Fibroblast of the aortic adventitia (primary cell): ENCODE measurements at regions not wholly inside any gene's neighbourhood (a gene's known extent, or its start where the extent isn't known, plus 50 kb on each side); places are given as distances from the start of the nearest gene placed in this dataset.

Experiments
- DNase-seq: peaks from one replicate; pipeline ENCODE4 v3.0.0-alpha.2; 2010; ENCODE audit warnings: low read depth
- H3K4me3 ChIP-seq: 2 replicates; pipeline ENCODE4 v1.5.1; 2011; ENCODE audit warnings: low read depth, mild to moderate bottlenecking, control low read depth, low read length, moderate library complexity
- TF ChIP-seq, protein P1 (sequence below): IDR thresholded peaks from 2 replicates; pipeline ENCODE4 v1.5.1; 2011; ENCODE audit warnings: mild to moderate bottlenecking, low read length, control low read depth, inconsistent platforms; ENCODE audit not compliant: insufficient read depth

DNA sequence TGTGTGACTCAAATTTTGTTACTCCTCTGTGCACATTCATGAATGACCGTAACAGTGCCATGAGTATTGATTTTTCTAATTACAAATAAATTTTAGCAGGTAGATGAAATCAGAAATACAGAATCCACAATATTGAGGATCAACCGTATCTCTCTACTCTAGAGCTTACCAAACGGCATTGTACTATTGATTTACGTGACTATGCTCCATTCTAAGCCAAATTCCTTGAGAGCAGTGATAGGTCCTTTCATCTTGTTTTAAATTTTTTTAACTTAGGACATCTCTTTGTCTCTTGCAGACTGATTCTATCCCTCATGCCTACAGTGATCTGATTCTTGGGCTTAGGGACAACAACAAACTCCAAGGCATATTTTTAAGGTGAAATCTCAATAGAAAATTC lies 172.3 kb upstream of the C1QTNF7 start:
- no peak overlapping the region for H3K4me3 ChIP-seq

DNA sequence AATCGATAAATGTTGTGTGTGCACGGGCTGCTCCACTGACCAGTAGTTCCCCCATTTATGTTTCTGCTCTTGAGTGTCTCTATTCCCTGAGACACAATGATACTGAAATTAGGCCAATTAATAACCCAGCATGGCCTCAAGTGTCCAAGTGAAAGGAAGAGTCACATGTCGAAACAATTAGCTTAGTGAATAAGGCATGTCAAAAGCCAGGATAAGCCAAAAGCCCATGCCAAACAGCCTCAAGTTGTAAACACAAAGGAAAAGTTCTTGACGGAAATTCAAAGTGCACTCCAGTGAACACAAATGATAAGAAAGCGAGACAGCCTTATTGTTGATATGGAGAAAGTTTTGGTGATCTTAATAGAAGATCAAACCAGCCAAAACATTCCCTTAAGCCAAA lies 167.1 kb upstream of the C1QTNF7 start:
- DNase-seq = no peak
- no peak overlapping the region for H3K4me3 ChIP-seq
- TF ChIP-seq, protein P1, sequence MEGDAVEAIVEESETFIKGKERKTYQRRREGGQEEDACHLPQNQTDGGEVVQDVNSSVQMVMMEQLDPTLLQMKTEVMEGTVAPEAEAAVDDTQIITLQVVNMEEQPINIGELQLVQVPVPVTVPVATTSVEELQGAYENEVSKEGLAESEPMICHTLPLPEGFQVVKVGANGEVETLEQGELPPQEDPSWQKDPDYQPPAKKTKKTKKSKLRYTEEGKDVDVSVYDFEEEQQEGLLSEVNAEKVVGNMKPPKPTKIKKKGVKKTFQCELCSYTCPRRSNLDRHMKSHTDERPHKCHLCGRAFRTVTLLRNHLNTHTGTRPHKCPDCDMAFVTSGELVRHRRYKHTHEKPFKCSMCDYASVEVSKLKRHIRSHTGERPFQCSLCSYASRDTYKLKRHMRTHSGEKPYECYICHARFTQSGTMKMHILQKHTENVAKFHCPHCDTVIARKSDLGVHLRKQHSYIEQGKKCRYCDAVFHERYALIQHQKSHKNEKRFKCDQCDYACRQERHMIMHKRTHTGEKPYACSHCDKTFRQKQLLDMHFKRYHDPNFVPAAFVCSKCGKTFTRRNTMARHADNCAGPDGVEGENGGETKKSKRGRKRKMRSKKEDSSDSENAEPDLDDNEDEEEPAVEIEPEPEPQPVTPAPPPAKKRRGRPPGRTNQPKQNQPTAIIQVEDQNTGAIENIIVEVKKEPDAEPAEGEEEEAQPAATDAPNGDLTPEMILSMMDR = no peak

More for the DNA sequence above, 172.3 kb upstream of the C1QTNF7 start:
- no peak for DNase-seq
- TF ChIP-seq, protein P1 = no peak

DNA sequence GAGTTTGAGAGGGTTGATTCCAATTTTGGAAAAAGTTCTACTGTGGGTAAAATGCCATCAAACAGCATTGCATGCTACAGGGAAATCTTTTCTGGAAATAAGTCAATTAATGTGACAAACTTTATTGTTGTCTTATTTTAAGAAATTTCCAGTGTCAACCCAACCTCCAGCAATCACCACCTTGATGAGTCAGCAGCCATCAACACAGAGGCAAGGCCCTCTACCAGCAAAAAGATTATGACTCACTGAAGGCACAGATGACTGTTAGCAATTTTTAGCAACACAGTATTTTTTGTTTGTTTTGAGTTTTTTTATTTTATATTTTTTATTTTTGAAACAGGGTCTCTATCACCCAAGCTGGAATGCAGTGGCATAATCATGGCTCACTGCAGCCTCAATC lies 165.4 kb upstream of the C1QTNF7 start:
- H3K4me3 ChIP-seq = no peak overlapping the region
- TF ChIP-seq, protein P1 = no peak
- DNase-seq = no peak

DNA sequence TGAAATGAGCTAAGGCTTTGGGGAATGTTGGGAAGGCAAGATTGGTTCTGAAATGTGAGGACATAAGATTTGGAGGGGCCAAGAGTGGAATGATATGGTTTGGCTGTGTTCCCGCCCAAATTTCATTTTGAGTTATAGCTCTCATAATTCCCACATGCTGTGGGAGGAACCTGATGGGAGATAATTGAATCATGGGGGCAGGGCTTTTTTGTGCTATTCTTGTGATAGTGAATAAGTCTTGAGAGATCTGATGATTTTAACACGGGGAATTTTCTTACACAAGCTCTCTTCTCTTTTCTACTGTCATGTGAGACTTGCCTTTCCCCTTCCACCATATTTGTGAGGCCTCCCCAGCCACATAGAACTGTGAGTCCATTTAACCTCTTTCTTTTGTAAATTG lies 157.6 kb upstream of the C1QTNF7 start:
- no peak for DNase-seq
- no peak overlapping the region for H3K4me3 ChIP-seq
- TF ChIP-seq, protein P1 = no peak

DNA sequence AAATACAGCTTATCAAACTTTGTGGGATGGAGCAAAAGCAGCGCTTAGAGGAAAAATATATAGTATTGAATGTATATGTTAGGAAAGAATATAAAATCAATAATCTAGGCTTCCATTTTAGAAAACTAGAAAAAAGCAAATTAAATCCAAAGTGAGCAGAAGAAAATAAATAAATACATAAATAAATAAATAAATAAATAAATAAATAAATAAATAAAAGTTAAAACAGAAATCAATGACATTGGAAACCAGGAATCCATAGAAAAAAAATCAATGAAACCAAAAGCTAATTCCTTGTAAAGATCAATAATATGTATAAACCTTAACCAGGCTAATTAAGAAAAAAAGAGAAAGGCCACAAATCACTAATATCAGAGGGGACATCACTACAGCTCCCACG lies 141.8 kb upstream of the C1QTNF7 start:
- DNase-seq = no peak
- no peak overlapping the region for H3K4me3 ChIP-seq
- TF ChIP-seq, protein P1 = no peak

DNA sequence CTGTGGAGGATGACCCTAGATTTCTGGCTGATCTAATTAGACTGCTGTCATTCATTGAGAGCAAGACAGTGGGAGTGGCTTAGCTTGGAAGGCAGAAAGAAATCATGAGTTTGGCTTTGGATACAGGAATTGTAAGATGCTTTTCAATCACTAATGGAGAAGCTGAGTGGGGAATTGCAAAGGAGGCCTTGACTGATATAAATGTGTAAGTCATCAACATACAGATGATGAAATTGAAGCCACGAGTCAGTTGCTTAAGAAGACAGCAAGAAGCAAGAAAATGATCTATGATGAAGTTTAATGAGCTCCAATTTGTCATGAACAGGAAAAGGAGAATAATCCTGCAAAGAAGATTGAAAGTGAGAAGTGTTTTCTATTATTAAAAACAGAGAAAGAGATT lies 136.7 kb upstream of the C1QTNF7 start:
- H3K4me3 ChIP-seq = no peak overlapping the region
- no peak for DNase-seq
- TF ChIP-seq, protein P1 = no peak

DNA sequence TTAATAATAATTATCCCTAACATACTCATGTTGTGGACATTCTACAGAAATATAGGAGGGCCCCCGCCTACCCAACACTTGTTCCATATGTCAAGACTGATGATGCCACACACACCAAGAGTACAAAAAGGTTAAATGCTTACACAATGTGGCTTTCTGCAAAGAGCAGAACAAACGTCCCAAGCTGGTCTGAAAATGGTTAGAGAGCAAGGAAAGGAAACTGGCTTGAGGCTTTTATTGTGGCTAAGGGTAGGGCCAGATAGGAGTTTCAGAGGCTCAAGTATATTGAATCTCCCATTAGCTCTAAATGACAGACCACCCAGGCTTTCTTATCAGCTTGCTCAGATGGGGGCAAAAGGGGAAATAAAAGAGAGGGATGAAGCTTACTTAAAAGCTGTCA lies 134.1 kb upstream of the C1QTNF7 start:
- DNase-seq = no peak
- TF ChIP-seq, protein P1 = no peak

More for the DNA sequence above, 134.1 kb upstream of the C1QTNF7 start:
- H3K4me3 ChIP-seq = no peak overlapping the region
